Lung (tissue), 11 donors: ENCODE measurements at regions not wholly inside any gene's neighbourhood (a gene's known extent, or its start where the extent isn't known, plus 50 kb on each side); places are given as distances from the start of the nearest gene placed in this dataset.

Experiments used
- ATAC-seq: fragments of 200-7000 bp; cut with Tn5 transposase; one replicate; pipeline ENCODE4 v1.9.1; 2020; ENCODE audit warnings: moderate number of reproducible peaks; ENCODE audit not compliant: insufficient read depth, low FRiP score
- DNase-seq, 3 donors: peaks; one replicate each; pipeline ENCODE4 v3.0.0-alpha.2; 2013 to 2017
- H3K27ac ChIP-seq, 2 donors: one replicate each; pipeline ENCODE4 v1.5.1; 2013; ENCODE audit warnings: mild to moderate bottlenecking in 2 of 2, moderate library complexity in 2 of 2, control low read depth in 1 of 2, inconsistent platforms in 1 of 2, low read depth in 1 of 2, low read length in 1 of 2
- H3K27me3 ChIP-seq, 3 donors: one replicate each; pipeline ENCODE4 v1.5.1; 2013; ENCODE audit warnings: low read length in 2 of 3; ENCODE audit not compliant: control insufficient read depth in 3 of 3, insufficient read depth in 3 of 3
- H3K36me3 ChIP-seq, 4 donors: one replicate each; pipeline ENCODE4 v1.5.1; 2013; ENCODE audit warnings: low read length in 4 of 4, mild to moderate bottlenecking in 1 of 4, moderate library complexity in 1 of 4; ENCODE audit not compliant: control insufficient read depth in 4 of 4, insufficient read depth in 4 of 4
- H3K4me1 ChIP-seq, 5 donors: one replicate each; pipeline ENCODE4 v1.5.1; 2013; ENCODE audit warnings: low read length in 5 of 5, mild to moderate bottlenecking in 2 of 5, moderate library complexity in 1 of 5; ENCODE audit not compliant: control insufficient read depth in 5 of 5, insufficient read depth in 5 of 5
- H3K4me3 ChIP-seq: one replicate; pipeline ENCODE4 v1.5.1; 2013; ENCODE audit warnings: mild to moderate bottlenecking, control low read depth, moderate library complexity
- H3K9ac ChIP-seq, 2 donors: one replicate each; pipeline ENCODE4 v1.5.1; 2013; ENCODE audit warnings: low read length in 2 of 2, control low read depth in 1 of 2; ENCODE audit not compliant: insufficient read depth in 1 of 2
- H3K9me3 ChIP-seq, 4 donors: one replicate each; pipeline ENCODE4 v1.5.1; 2013; ENCODE audit warnings: low read length in 3 of 4, mild to moderate bottlenecking in 1 of 4, moderate library complexity in 1 of 4; ENCODE audit not compliant: control insufficient read depth in 4 of 4, insufficient read depth in 3 of 4
- WGBS, 2 donors: extraction: QIAGEN DNeasy Blood & Tissue Kit; methylation state at CpG; one replicate each; pipeline ENCODE4 v1.1.7; 2013; 5-methylcytosine and 5-hydroxymethylcytosine counted together
- TF ChIP-seq, protein P1 (sequence below): IDR thresholded peaks from 2 replicates; pipeline ENCODE4 v1.5.1; 2012; ENCODE audit warnings: mild to moderate bottlenecking; ENCODE audit errors: control extremely low read depth, extremely low read depth
- donor health status: control.
- donor health status: control.
- donor health status: Bipolar disorder and iron deficiency.
- donor health status: healthy.
- donor health status: DM: yes; HTN: yes; CAD: no.

DNA sequence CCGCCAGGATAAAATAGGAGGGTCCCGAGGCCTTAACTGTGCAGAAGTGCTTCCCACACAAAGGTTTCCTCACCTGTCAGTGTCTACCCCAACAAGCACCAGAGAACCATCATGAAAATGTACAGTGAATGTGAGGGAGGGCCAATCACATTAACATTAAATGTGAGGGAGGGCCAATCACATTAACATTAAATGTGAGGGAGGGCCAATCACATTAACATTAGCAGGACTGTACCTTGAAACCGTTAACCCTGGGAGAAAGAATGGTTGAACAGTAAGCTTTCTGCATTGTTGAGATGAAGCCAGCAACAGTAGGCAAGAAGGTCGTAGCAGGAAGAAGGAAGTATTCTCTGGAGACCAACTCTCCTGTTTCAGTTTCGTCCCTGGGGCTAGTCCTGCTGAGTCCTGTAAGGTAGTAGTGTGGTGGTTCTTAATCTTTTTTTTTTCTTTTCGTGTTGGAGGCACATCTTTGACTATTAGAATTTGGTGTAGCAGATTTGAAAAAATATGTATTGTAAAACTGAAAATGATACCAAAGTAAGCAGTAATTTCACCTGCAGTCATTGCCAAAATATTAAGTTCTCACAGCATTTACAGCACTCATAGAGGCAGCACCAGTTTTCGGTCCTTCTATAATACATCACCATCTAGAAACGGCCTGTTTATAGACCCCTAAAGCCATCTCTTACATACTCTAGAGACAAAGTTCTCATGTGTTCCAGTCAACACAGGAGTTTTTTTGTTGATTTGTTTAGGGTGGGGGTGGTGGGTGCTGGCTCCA, 98.6 kb upstream of the PPP2R5A start:
- no peaks in the 10 kb centered on the region for H3K27me3 ChIP-seq
- no peak overlapping the region for H3K4me3 ChIP-seq
- WGBS, 2 donors, result 53 to 55% methylated on average over 8 of the region's 8 CpGs
- H3K36me3 ChIP-seq, result no peaks in the 10 kb centered on the region
- peaks cover 0 to 9% (median 0%) of the 10 kb centered on the region in 5 donors for H3K4me1 ChIP-seq
- H3K27ac ChIP-seq, result peak overlapping the region in 1 of 2 donors; percentile 83
- no peaks in the 10 kb centered on the region for H3K9me3 ChIP-seq
- no peak for DNase-seq
- peak; percentile 63 for ATAC-seq
- H3K9ac ChIP-seq, result no peak overlapping the region
- TF ChIP-seq, protein P1, sequence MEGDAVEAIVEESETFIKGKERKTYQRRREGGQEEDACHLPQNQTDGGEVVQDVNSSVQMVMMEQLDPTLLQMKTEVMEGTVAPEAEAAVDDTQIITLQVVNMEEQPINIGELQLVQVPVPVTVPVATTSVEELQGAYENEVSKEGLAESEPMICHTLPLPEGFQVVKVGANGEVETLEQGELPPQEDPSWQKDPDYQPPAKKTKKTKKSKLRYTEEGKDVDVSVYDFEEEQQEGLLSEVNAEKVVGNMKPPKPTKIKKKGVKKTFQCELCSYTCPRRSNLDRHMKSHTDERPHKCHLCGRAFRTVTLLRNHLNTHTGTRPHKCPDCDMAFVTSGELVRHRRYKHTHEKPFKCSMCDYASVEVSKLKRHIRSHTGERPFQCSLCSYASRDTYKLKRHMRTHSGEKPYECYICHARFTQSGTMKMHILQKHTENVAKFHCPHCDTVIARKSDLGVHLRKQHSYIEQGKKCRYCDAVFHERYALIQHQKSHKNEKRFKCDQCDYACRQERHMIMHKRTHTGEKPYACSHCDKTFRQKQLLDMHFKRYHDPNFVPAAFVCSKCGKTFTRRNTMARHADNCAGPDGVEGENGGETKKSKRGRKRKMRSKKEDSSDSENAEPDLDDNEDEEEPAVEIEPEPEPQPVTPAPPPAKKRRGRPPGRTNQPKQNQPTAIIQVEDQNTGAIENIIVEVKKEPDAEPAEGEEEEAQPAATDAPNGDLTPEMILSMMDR, result no peak

DNA sequence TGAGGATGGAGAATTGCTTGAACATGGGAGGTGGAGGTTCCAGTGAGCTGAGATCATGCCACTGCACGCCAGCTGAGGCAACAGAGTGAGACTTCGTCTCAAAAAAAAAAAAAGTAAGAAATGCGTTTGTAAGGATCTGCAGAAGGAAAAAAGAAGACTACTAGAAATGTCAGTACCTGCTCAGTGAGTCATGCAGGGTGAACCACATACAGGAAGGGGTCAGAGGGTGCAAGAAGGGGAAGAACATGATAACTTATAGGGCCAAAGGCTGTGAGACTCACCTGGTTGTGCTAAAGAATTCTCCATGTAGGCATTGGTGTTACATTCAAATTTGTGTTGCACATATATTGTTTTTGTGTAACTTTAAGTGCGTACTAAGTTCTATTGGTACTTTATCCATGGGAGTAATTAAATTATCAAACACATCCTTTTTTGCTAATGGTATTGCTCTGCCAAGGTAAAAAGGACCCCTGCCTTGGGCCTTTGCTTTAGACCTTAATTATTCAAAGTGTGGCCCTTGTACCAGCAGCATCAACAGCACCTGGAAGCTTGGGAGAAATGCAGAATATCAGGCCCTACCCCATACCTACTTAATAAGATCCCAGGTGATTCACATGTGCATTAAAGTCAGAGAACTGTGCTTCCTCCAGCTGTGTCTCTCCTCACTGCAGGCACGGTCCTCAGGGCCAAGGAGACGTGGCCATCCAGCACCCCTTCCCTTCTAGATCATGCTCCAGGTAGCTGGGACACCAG, 96.4 kb upstream of the PPP2R5A start:
- no peak overlapping the region for H3K9ac ChIP-seq
- H3K36me3 ChIP-seq, result no peaks in the 10 kb centered on the region
- WGBS, 2 donors, result 86 to 87% methylated on average over 6 of the region's 6 CpGs
- ATAC-seq (no peak), DNase-seq (no peak)
- H3K27me3 ChIP-seq, result no peaks in the 10 kb centered on the region
- H3K27ac ChIP-seq, result peak overlapping the region in 1 of 2 donors; percentile 41
- no peak overlapping the region for H3K4me3 ChIP-seq
- H3K4me1 ChIP-seq, result peaks cover 0 to 9% (median 0%) of the 10 kb centered on the region in 5 donors
- no peaks in the 10 kb centered on the region for H3K9me3 ChIP-seq
- TF ChIP-seq, protein P1, result no peak

- H3K9ac ChIP-seq, result no peak overlapping the region
- H3K4me3 ChIP-seq, result no peak overlapping the region
- H3K27ac ChIP-seq, result peak overlapping the region in 1 of 2 donors; percentile 41
- no peaks in the 10 kb centered on the region for H3K27me3 ChIP-seq
- TF ChIP-seq, protein P1, result no peak
- no peaks in the 10 kb centered on the region for H3K9me3 ChIP-seq
- WGBS, 2 donors, result 52 to 59% methylated on average over 3 of the region's 3 CpGs
- H3K4me1 ChIP-seq, result peaks cover 0 to 9% (median 0%) of the 10 kb centered on the region in 5 donors
- H3K36me3 ChIP-seq, result no peaks in the 10 kb centered on the region
- ATAC-seq (no peak), DNase-seq (no peak)
Measured at GRCh38 chr1:212189352-212189738, 95.9 kb upstream of the PPP2R5A start.
